GM18858 (cell line): ENCODE measurements at regions not wholly inside any gene's neighbourhood (a gene's known extent, or its start where the extent isn't known, plus 50 kb on each side); places are given as distances from the start of the nearest gene placed in this dataset.

Experiments
- ATAC-seq: cut with Tn5 transposase; IDR thresholded peaks from one replicate; pipeline ENCODE4 v1.9.1; 2021; ENCODE audit not compliant: unreplicated experiment

- no peak for ATAC-seq
Measured at GRCh38 chr3:163126115-163126514, 1629.5 kb downstream of the OTOL1 start.
